ENCODE measurements at regions not wholly inside any gene's neighbourhood (a gene's known extent, or its start where the extent isn't known, plus 50 kb on each side); places are given as distances from the start of the nearest gene placed in this dataset.

DNA sequence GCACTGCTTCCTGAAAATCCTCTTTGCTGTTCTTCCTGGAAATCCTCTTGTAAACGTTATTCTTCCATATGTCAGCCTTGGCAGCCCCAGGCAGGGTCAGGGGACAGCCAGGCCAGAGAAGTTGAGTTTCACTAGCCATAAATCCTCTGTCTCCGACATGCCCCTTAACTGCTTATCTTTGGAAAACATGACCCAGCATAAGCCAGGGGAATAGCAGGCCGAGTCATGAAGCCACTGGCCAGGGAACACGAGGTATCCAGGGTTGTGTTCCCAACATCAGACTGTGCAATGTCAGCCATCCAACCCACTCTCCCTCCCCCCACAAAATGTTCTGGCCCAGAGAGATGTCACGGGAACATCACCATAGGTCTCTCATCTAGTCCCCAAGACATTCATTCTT is 453.9 kb downstream of the MED13L start (continued):
- peak; percentile 18; the same call in 1 of the 2 replicates for TF ChIP-seq CTBP1 (IDR thresholded peaks at IDR 0.05; ENCODE audit: borderline replicate concordance)
- no peak for TF ChIP-seq CBX5 (IDR thresholded peaks at IDR 0.05; ENCODE audit: borderline replicate concordance, low read depth)
- TF ChIP-seq CSDE1 (IDR thresholded peaks at IDR 0.05): no peak
- no peak for TF ChIP-seq POLR2AphosphoS2 (IDR thresholded peaks at IDR 0.05; ENCODE audit: low read length)
- TF ChIP-seq TAF15 (IDR thresholded peaks at IDR 0.05; ENCODE audit: low read depth, low read length): no peak
- TF ChIP-seq SMARCA4 (IDR thresholded peaks at IDR 0.05): peak; percentile 39; the same call in 1 of the 2 replicates
- no peak for TF ChIP-seq FOXK1 (CRISPR knock-in tag; IDR thresholded peaks at IDR 0.05; ENCODE audit: borderline replicate concordance)
- TF ChIP-seq, protein P1, sequence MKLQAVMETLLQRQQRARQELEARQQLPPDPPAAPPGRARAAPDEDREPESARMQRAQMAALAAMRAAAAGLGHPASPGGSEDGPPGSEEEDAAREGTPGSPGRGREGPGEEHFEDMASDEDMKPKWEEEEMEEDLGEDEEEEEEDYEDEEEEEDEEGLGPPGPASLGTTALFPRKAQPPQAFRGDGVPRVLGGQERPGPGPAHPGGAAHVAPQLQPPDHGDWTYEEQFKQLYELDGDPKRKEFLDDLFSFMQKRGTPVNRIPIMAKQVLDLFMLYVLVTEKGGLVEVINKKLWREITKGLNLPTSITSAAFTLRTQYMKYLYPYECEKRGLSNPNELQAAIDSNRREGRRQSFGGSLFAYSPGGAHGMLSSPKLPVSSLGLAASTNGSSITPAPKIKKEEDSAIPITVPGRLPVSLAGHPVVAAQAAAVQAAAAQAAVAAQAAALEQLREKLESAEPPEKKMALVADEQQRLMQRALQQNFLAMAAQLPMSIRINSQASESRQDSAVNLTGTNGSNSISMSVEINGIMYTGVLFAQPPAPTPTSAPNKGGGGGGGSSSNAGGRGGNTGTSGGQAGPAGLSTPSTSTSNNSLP (IDR thresholded peaks at IDR 0.05; ENCODE audit: borderline replicate concordance, low read depth, low read length): no peak
- TF ChIP-seq, protein P2, sequence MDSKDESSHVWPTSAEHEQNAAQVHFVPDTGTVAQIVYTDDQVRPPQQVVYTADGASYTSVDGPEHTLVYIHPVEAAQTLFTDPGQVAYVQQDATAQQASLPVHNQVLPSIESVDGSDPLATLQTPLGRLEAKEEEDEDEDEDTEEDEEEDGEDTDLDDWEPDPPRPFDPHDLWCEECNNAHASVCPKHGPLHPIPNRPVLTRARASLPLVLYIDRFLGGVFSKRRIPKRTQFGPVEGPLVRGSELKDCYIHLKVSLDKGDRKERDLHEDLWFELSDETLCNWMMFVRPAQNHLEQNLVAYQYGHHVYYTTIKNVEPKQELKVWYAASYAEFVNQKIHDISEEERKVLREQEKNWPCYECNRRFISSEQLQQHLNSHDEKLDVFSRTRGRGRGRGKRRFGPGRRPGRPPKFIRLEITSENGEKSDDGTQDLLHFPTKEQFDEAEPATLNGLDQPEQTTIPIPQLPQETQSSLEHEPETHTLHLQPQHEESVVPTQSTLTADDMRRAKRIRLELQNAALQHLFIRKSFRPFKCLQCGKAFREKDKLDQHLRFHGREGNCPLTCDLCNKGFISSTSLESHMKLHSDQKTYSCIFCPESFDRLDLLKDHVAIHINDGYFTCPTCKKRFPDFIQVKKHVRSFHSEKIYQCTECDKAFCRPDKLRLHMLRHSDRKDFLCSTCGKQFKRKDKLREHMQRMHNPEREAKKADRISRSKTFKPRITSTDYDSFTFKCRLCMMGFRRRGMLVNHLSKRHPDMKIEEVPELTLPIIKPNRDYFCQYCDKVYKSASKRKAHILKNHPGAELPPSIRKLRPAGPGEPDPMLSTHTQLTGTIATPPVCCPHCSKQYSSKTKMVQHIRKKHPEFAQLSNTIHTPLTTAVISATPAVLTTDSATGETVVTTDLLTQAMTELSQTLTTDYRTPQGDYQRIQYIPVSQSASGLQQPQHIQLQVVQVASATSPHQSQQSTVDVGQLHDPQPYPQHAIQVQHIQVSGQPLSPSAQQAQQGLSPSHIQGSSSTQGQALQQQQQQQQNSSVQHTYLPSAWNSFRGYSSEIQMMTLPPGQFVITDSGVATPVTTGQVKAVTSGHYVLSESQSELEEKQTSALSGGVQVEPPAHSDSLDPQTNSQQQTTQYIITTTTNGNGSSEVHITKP (IDR thresholded peaks at IDR 0.05; ENCODE audit: partially characterized antibody): peak; percentile 65
- TF ChIP-seq C11orf30 (IDR thresholded peaks at IDR 0.05; ENCODE audit: low read depth): peak; percentile 56
- TF ChIP-seq MAFF (IDR thresholded peaks at IDR 0.05; ENCODE audit: low read length): peak; percentile 32; the same call in 1 of the 2 replicates
- TF ChIP-seq RCOR1 (IDR thresholded peaks at IDR 0.05; ENCODE audit: borderline replicate concordance in 1 of 2, low read depth in 2 of 2, low read length in 2 of 2): peak in 1 of 2 experiments; percentile 25; a peak in 1 of 4 replicates
- TF ChIP-seq, protein P3, sequence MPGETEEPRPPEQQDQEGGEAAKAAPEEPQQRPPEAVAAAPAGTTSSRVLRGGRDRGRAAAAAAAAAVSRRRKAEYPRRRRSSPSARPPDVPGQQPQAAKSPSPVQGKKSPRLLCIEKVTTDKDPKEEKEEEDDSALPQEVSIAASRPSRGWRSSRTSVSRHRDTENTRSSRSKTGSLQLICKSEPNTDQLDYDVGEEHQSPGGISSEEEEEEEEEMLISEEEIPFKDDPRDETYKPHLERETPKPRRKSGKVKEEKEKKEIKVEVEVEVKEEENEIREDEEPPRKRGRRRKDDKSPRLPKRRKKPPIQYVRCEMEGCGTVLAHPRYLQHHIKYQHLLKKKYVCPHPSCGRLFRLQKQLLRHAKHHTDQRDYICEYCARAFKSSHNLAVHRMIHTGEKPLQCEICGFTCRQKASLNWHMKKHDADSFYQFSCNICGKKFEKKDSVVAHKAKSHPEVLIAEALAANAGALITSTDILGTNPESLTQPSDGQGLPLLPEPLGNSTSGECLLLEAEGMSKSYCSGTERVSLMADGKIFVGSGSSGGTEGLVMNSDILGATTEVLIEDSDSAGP (CRISPR knock-in tag; IDR thresholded peaks at IDR 0.05): no peak
- TF ChIP-seq DPF2 (IDR thresholded peaks at IDR 0.05): peak; percentile 72
- TF ChIP-seq PHB (CRISPR knock-in tag; IDR thresholded peaks at IDR 0.05): no peak
- no peak for TF ChIP-seq MIER1 (IDR thresholded peaks at IDR 0.05; ENCODE audit: low read depth)
- TF ChIP-seq GABPB1 (CRISPR knock-in tag; IDR thresholded peaks at IDR 0.05): no peak
- TF ChIP-seq NFE2L1 (tag; IDR thresholded peaks at IDR 0.05; ENCODE audit: borderline replicate concordance, low read depth): 0 out of 2 replicates have a peak, but pooled peaks have one; percentile 5
- no peak for TF ChIP-seq ZNF12 (CRISPR knock-in tag; IDR thresholded peaks at IDR 0.05)
- TF ChIP-seq, protein P4, sequence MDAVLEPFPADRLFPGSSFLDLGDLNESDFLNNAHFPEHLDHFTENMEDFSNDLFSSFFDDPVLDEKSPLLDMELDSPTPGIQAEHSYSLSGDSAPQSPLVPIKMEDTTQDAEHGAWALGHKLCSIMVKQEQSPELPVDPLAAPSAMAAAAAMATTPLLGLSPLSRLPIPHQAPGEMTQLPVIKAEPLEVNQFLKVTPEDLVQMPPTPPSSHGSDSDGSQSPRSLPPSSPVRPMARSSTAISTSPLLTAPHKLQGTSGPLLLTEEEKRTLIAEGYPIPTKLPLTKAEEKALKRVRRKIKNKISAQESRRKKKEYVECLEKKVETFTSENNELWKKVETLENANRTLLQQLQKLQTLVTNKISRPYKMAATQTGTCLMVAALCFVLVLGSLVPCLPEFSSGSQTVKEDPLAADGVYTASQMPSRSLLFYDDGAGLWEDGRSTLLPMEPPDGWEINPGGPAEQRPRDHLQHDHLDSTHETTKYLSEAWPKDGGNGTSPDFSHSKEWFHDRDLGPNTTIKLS (IDR thresholded peaks at IDR 0.05; ENCODE audit: borderline replicate concordance, low read depth): no peak
- TF ChIP-seq ARID1B (IDR thresholded peaks at IDR 0.05): peak; percentile 76
- 0 out of 4 replicates have a peak, but pooled peaks of 1 of the 2 experiments have one; percentile 14 for TF ChIP-seq NRF1 (conservative IDR thresholded peaks at IDR 0.05 in 1 of 2, IDR thresholded peaks at IDR 0.05 in 1 of 2)
- TF ChIP-seq GABPA (tag; conservative IDR thresholded peaks at IDR 0.05; ENCODE audit: low read depth): no peak

Data from K562 (cell line).